MM.1S (cell line): ENCODE measurements at regions not wholly inside any gene's neighbourhood (a gene's known extent, or its start where the extent isn't known, plus 50 kb on each side); places are given as distances from the start of the nearest gene placed in this dataset.

Source experiments
- DNase-seq: peaks from one replicate; pipeline ENCODE4 v3.0.0-alpha.2; 2015
- H2AFZ ChIP-seq: fragments of 300-600 bp; sonication (generic); 2 replicates; pipeline ENCODE4 v1.6.0; 2016; ENCODE audit warnings: antibody characterized with exemption, low read length
- H3F3A ChIP-seq: fragments of 300-600 bp; sonication (generic); 2 replicates; pipeline ENCODE4 v1.6.1; 2016; ENCODE audit warnings: mild to moderate bottlenecking, antibody characterized with exemption, low read length, moderate library complexity, mixed read lengths; ENCODE audit not compliant: insufficient read depth
- H3K27ac ChIP-seq: fragments of 300-600 bp; sonication (generic); 2 replicates; pipeline ENCODE4 v1.5.1; 2016; ENCODE audit warnings: mild to moderate bottlenecking, low read length
- H3K27me3 ChIP-seq: fragments of 300-600 bp; sonication (generic); replicated peaks from 2 replicates; pipeline ENCODE4 v1.6.0; 2016; ENCODE audit warnings: low read length; ENCODE audit not compliant: insufficient read depth
- H3K36me3 ChIP-seq: fragments of 300-600 bp; sonication (generic); replicated peaks from 2 replicates; pipeline ENCODE4 v1.6.1; 2016; ENCODE audit warnings: mild to moderate bottlenecking, low read length, mixed read lengths; ENCODE audit not compliant: insufficient read depth
- H3K4me1 ChIP-seq: fragments of 300-600 bp; sonication (generic); 2 replicates; pipeline ENCODE4 v1.6.1; 2016; ENCODE audit warnings: low read length, mixed read lengths
- H3K4me2 ChIP-seq: fragments of 300-600 bp; sonication (generic); 2 replicates; pipeline ENCODE4 v1.6.0; 2016; ENCODE audit warnings: low read depth, low read length
- H3K4me3 ChIP-seq: fragments of 300-600 bp; sonication (generic); 2 replicates; pipeline ENCODE4 v1.5.1; 2016; ENCODE audit warnings: low read length, mixed read lengths
- H3K79me2 ChIP-seq: fragments of 300-600 bp; sonication (generic); 2 replicates; pipeline ENCODE4 v1.6.1; 2016; ENCODE audit warnings: mixed run types, low read length, mixed read lengths
- H3K9ac ChIP-seq: fragments of 300-600 bp; sonication (generic); 2 replicates; pipeline ENCODE4 v1.6.1; 2016; ENCODE audit warnings: low read length, mixed read lengths
- H3K9me2 ChIP-seq: fragments of 300-600 bp; sonication (generic); replicated peaks from 2 replicates; pipeline ENCODE4 v1.6.1; 2016; ENCODE audit warnings: mild to moderate bottlenecking, low read length, mixed read lengths; ENCODE audit not compliant: insufficient read depth
- H3K9me3 ChIP-seq: fragments of 300-600 bp; sonication (generic); replicated peaks from 2 replicates; pipeline ENCODE4 v1.6.1; 2016; ENCODE audit warnings: mild to moderate bottlenecking, low read length, mixed read lengths; ENCODE audit not compliant: insufficient read depth
- H4K20me1 ChIP-seq: fragments of 300-600 bp; sonication (generic); 2 replicates; pipeline ENCODE4 v1.6.1; 2016; ENCODE audit warnings: mild to moderate bottlenecking, low read length, moderate library complexity, mixed read lengths; ENCODE audit not compliant: insufficient read depth
- CTCF ChIP-seq: fragments of 300-600 bp; sonication (generic); IDR thresholded peaks from 2 replicates; pipeline ENCODE4 v1.5.1; 2016; ENCODE audit warnings: antibody characterized with exemption, low read length, mixed read lengths
- EZH2 ChIP-seq: fragments of 300-600 bp; sonication (generic); optimal IDR thresholded peaks from 2 replicates; pipeline ENCODE3; 2017; ENCODE audit warnings: low read depth, mild to moderate bottlenecking, antibody characterized with exemption, low read length, mixed read lengths
- EZH2phosphoT487 ChIP-seq: fragments of 300-600 bp; sonication (generic); IDR thresholded peaks from 2 replicates; pipeline ENCODE4 v1.6.1; 2018; ENCODE audit warnings: antibody characterized with exemption, low read length

- H3K27me3 ChIP-seq, result no peaks in the 10 kb centered on the region
- H3F3A ChIP-seq, result no peaks in the 10 kb centered on the region
- H2AFZ ChIP-seq, result no peak overlapping the region
- no peak for DNase-seq
- H3K4me1 ChIP-seq, result no peaks in the 10 kb centered on the region
- no peak overlapping the region for H3K27ac ChIP-seq
- H3K4me3 ChIP-seq, result no peak overlapping the region
- H3K79me2 ChIP-seq, result no peaks in the 10 kb centered on the region
- H4K20me1 ChIP-seq, result no peaks in the 10 kb centered on the region
- H3K9me2 ChIP-seq, result no peaks in the 10 kb centered on the region
- H3K9ac ChIP-seq, result no peak overlapping the region
- no peaks in the 10 kb centered on the region for H3K36me3 ChIP-seq
- TF ChIP-seq EZH2 (no peak), EZH2phosphoT487 (no peak), CTCF (no peak)
- no peaks in the 10 kb centered on the region for H3K9me3 ChIP-seq
- no peak overlapping the region for H3K4me2 ChIP-seq
Observed at GRCh38 chr10:121317374-121317773, 280.9 kb downstream of the FGFR2 start.

- Histone ChIP-seq H3K9ac (no peak overlapping the region), H3K9me2 (no peaks in the 10 kb centered on the region), H3K9me3 (no peaks in the 10 kb centered on the region), H3K4me2 (no peak overlapping the region), H4K20me1 (no peaks in the 10 kb centered on the region), H2AFZ (no peak overlapping the region), H3K27ac (no peak overlapping the region), H3K27me3 (no peaks in the 10 kb centered on the region), H3K4me3 (no peak overlapping the region), H3K79me2 (no peaks in the 10 kb centered on the region), H3K4me1 (no peaks in the 10 kb centered on the region), H3F3A (no peaks in the 10 kb centered on the region), H3K36me3 (no peaks in the 10 kb centered on the region)
- DNase-seq, result no peak
- TF ChIP-seq EZH2 (no peak), CTCF (no peak), EZH2phosphoT487 (no peak)
Observed at GRCh38 chr10:121322046-121322445, 276.2 kb downstream of the FGFR2 start.

DNA sequence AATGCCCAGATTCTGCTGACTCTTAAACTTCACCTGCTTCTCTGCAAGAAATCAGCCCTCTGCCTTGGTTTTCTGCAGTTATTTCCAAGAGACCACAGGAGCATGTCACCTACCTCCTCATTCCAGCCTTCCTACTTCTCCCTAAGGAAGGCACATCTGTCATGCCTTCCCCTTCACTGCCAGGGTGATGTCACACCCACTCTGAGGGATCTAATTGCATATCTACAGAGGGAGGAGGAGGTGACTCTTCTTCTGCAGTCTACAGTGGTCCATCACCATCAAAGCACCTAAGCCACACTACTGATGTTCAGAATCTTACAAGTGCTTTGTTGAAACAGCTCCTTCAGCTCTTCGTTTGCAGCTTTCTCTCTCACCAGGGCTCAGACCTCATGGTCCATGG lies 275.5 kb downstream of the FGFR2 start:
- H3K36me3 ChIP-seq, result no peaks in the 10 kb centered on the region
- no peak overlapping the region for H3K27ac ChIP-seq
- H3K79me2 ChIP-seq, result no peaks in the 10 kb centered on the region
- no peak overlapping the region for H3K4me2 ChIP-seq
- H4K20me1 ChIP-seq, result no peaks in the 10 kb centered on the region
- H3K9me2 ChIP-seq, result no peaks in the 10 kb centered on the region
- H3K9me3 ChIP-seq, result no peaks in the 10 kb centered on the region
- no peaks in the 10 kb centered on the region for H3K4me1 ChIP-seq
- no peak overlapping the region for H2AFZ ChIP-seq
- no peak overlapping the region for H3K9ac ChIP-seq
- no peak overlapping the region for H3K4me3 ChIP-seq
- H3F3A ChIP-seq, result no peaks in the 10 kb centered on the region
- no peaks in the 10 kb centered on the region for H3K27me3 ChIP-seq
- TF ChIP-seq EZH2 (no peak), EZH2phosphoT487 (no peak), CTCF (no peak)
- DNase-seq, result no peak
